GM19438 (cell line): ENCODE measurements at regions not wholly inside any gene's neighbourhood (a gene's known extent, or its start where the extent isn't known, plus 50 kb on each side); places are given as distances from the start of the nearest gene placed in this dataset.
"Not testable (repeated sequence)": the region's sequence is repeated elsewhere in the genome, so short reads cannot be mapped to it uniquely, and the experiment has no call there.

Experiments used
- ATAC-seq: cut with Tn5 transposase; IDR thresholded peaks from one replicate; pipeline ENCODE4 v1.9.1; 2021; ENCODE audit warnings: low read depth; ENCODE audit not compliant: unreplicated experiment

- ATAC-seq, result no peak
Measured at GRCh38 chr1:208461680-208462079, 217.5 kb upstream of the PLXNA2 start.

- no peak for ATAC-seq
Measured at GRCh38 chr1:208462761-208463160, 218.6 kb upstream of the PLXNA2 start.

GRCh38 chr1:208465266-208465665 lies 221.1 kb upstream of the PLXNA2 start:
- ATAC-seq, result no peak

GRCh38 chr1:208465786-208466590 lies 221.8 kb upstream of the PLXNA2 start:
- no peak for ATAC-seq

- ATAC-seq, result no peak
Measured at GRCh38 chr1:208467151-208467780, 223.1 kb upstream of the PLXNA2 start.

- ATAC-seq, result no peak
Measured at GRCh38 chr1:208475449-208475848, 231.3 kb upstream of the PLXNA2 start.

GRCh38 chr1:208475951-208476845 lies 232.0 kb upstream of the PLXNA2 start:
- ATAC-seq, result no peak

GRCh38 chr1:208476846-208477170 lies 232.6 kb upstream of the PLXNA2 start:
- ATAC-seq, result no peak

GRCh38 chr1:208479435-208479834 lies 235.3 kb upstream of the PLXNA2 start:
- no peak for ATAC-seq

- ATAC-seq, result no peak
Measured at GRCh38 chr1:208485512-208485911, 241.3 kb upstream of the PLXNA2 start.

GRCh38 chr1:208486677-208487076 lies 242.5 kb upstream of the PLXNA2 start:
- no peak for ATAC-seq

GRCh38 chr1:208488432-208488831 lies 244.2 kb upstream of the PLXNA2 start:
- ATAC-seq, result not testable (repeated sequence)

- ATAC-seq, result no peak
Measured at GRCh38 chr1:208496467-208497371, 252.5 kb upstream of the PLXNA2 start.

GRCh38 chr1:208497866-208498541 lies 253.8 kb upstream of the PLXNA2 start:
- ATAC-seq, result no peak

GRCh38 chr1:208499026-208499425 lies 254.8 kb upstream of the PLXNA2 start:
- ATAC-seq, result no peak

GRCh38 chr1:208499601-208500000 lies 255.4 kb upstream of the PLXNA2 start:
- no peak for ATAC-seq

- ATAC-seq, result no peak
Measured at GRCh38 chr1:208500375-208500774, 256.2 kb upstream of the PLXNA2 start.

- no peak for ATAC-seq
Measured at GRCh38 chr1:208501542-208501941, 257.4 kb upstream of the PLXNA2 start.

GRCh38 chr1:208503787-208504186 lies 259.6 kb upstream of the PLXNA2 start:
- no peak for ATAC-seq

GRCh38 chr1:208506812-208507211 lies 262.6 kb upstream of the PLXNA2 start:
- no peak for ATAC-seq
